Endothelial cell of umbilical vein (primary cell): ENCODE measurements at regions not wholly inside any gene's neighbourhood (a gene's known extent, or its start where the extent isn't known, plus 50 kb on each side); places are given as distances from the start of the nearest gene placed in this dataset.

Experiments used
- BruUV-seq: library from RNA; stranded (reverse); fragments of 400-500 nt; replicated peaks from 2 replicates; lab custom pipeline; 2021; lab: Mats Ljungman, UMichigan
- CTCF ChIA-PET: fragments of 300-600, 350-600 bp; sonication (Branson Sonifier 250); formaldehyde crosslinking; loops from one replicate; lab custom pipeline; 2021; ENCODE audit warnings: antibody characterized with exemption, inconsistent platforms; lab: Charles Lee
- POLR2A ChIA-PET: fragments of 300-600, 350-600 bp; sonication (Branson Sonifier 250); formaldehyde crosslinking; loops from one replicate; lab custom pipeline; 2021; ENCODE audit warnings: antibody characterized with exemption, inconsistent platforms; lab: Charles Lee
- DNase-seq: peaks from one replicate; pipeline ENCODE4 v3.0.0-alpha.2; 2011; ENCODE audit warnings: low read depth, low spot score
- FAIRE-seq: peaks from 2 replicates; lab custom pipeline; 2011; peaks lifted over from hg19 to GRCh38; lab: Jason Lieb, UNC
- H2AFZ ChIP-seq: 2 replicates; pipeline ENCODE4 v1.6.0; 2012; ENCODE audit warnings: low read depth, low read length, control low read depth, inconsistent platforms
- H3K27ac ChIP-seq: 2 replicates; pipeline ENCODE4 v1.5.1; 2011; ENCODE audit warnings: low read depth, mild to moderate bottlenecking, control low read depth, low read length, moderate library complexity; ENCODE audit not compliant: insufficient read depth
- H3K27me3 ChIP-seq, 2 experiments: 2 replicates each; pipeline versions ENCODE4 v1.6.0 to v1.6.1; 2011; ENCODE audit warnings: low read length in 2 of 2, mixed read lengths in 1 of 2; ENCODE audit not compliant: control insufficient read depth in 2 of 2, insufficient read depth in 2 of 2
- H3K36me3 ChIP-seq, 2 experiments: 2 replicates in 1 of 2; 3 replicates in 1 of 2; pipeline ENCODE4 v1.5.1; 2011; ENCODE audit warnings: low read length in 2 of 2, mild to moderate bottlenecking in 1 of 2, moderate library complexity in 1 of 2; ENCODE audit not compliant: control insufficient read depth in 2 of 2, insufficient read depth in 2 of 2; ENCODE audit errors: extremely low read depth in 1 of 2
- H3K4me1 ChIP-seq: 3 replicates; pipeline ENCODE4 v1.5.1; 2011; ENCODE audit warnings: mild to moderate bottlenecking, low read length; ENCODE audit not compliant: control insufficient read depth, insufficient read depth; ENCODE audit errors: extremely low read depth
- H3K4me2 ChIP-seq: 2 replicates; pipeline ENCODE4 v1.6.1; 2011; ENCODE audit warnings: low read length, control low read depth, mixed read lengths; ENCODE audit not compliant: insufficient read depth
- H3K4me3 ChIP-seq, 3 experiments: fragments of 200-600 bp in 1 of 3; sonication (generic), shearing (Covaris generic) in 1 of 3; replicated peaks in 1 of 3; 2 replicates each; pipeline ENCODE4 v1.5.1; 2011 to 2016; ENCODE audit warnings: control low read depth in 3 of 3, low read length in 3 of 3, mild to moderate bottlenecking in 2 of 3, inconsistent platforms in 1 of 3, low read depth in 1 of 3, moderate library complexity in 1 of 3; ENCODE audit not compliant: insufficient read depth in 1 of 3
- H3K79me2 ChIP-seq: 2 replicates; pipeline ENCODE4 v1.6.0; 2012; ENCODE audit warnings: low read length, inconsistent platforms; ENCODE audit not compliant: control insufficient read depth, insufficient read depth
- H3K9ac ChIP-seq: replicated peaks from 2 replicates; pipeline ENCODE3; 2011; ENCODE audit warnings: low read length, control low read depth; ENCODE audit not compliant: insufficient read depth; ENCODE audit errors: extremely low read depth
- H3K9me1 ChIP-seq: replicated peaks from 3 replicates; pipeline ENCODE4 v1.6.0; 2011; ENCODE audit warnings: mild to moderate bottlenecking, low read length; ENCODE audit not compliant: control insufficient read depth, insufficient read depth; ENCODE audit errors: extremely low read depth
- H3K9me3 ChIP-seq: replicated peaks from 2 replicates; pipeline ENCODE4 v1.5.1; 2012; ENCODE audit warnings: low read length, inconsistent platforms; ENCODE audit not compliant: control insufficient read depth, insufficient read depth
- H4K20me1 ChIP-seq: replicated peaks from 2 replicates; pipeline ENCODE3; 2011; ENCODE audit warnings: mild to moderate bottlenecking, low read length; ENCODE audit not compliant: control insufficient read depth, insufficient read depth; ENCODE audit errors: extremely low read depth
- EZH2 ChIP-seq: IDR thresholded peaks from 2 replicates; pipeline ENCODE4 v1.6.1; 2012; ENCODE audit warnings: borderline replicate concordance, low read depth, mild to moderate bottlenecking, moderate library complexity, low read length, inconsistent platforms; ENCODE audit not compliant: severe bottlenecking
- FOS ChIP-seq: IDR thresholded peaks from 2 replicates; pipeline ENCODE4 v1.6.1; 2011; ENCODE audit warnings: mild to moderate bottlenecking, low read length, moderate library complexity, borderline replicate concordance; ENCODE audit not compliant: insufficient read depth
- GATA2 ChIP-seq: IDR thresholded peaks from 2 replicates; pipeline ENCODE4 v1.7.0; 2011; ENCODE audit warnings: low read depth, mild to moderate bottlenecking, moderate library complexity, mixed read lengths, low read length; ENCODE audit not compliant: insufficient read length, insufficient read depth
- JUN ChIP-seq: IDR thresholded peaks from 2 replicates; pipeline ENCODE4 v1.6.1; 2011; ENCODE audit warnings: borderline replicate concordance, low read depth; ENCODE audit not compliant: insufficient read length, insufficient read depth
- MAX ChIP-seq: IDR thresholded peaks from 2 replicates; pipeline ENCODE4 v1.6.1; 2011; ENCODE audit not compliant: insufficient read depth, insufficient read length
- MYC ChIP-seq: IDR thresholded peaks from one replicate; pipeline ENCODE4 v1.6.1; 2011; ENCODE audit warnings: mild to moderate bottlenecking, low read depth, low read length
- POLR2A ChIP-seq: IDR thresholded peaks from 2 replicates; pipeline ENCODE4 v1.6.1; 2012; ENCODE audit warnings: low read depth, mild to moderate bottlenecking, control low read depth, low read length
- POLR2AphosphoS5 ChIP-seq: IDR thresholded peaks from 2 replicates; pipeline ENCODE4 v1.6.1; 2012; ENCODE audit warnings: low read depth, mild to moderate bottlenecking, control low read depth, low read length, moderate library complexity; ENCODE audit not compliant: insufficient read depth
- dilution Hi-C: fragments of 300-500 bp; cut with MboI; formaldehyde crosslinking; loops from one replicate; pipeline ENCODE4 v1.15.0; 2019; ENCODE audit warnings: low sequenced_read_pairs; ENCODE audit not compliant: extremely low pct_ligation_motif_present
- intact Hi-C: fragments of 100-400 bp; cut with micrococcal nuclease; formaldehyde crosslinking; loops from one replicate; pipeline ENCODE4 v1.10.0; 2022
- TF ChIP-seq, protein P1 (sequence below), 2 donors: IDR thresholded peaks; 1 replicate in 1 of 2; 2 replicates in 1 of 2; pipeline ENCODE4 v1.5.1; 2011; ENCODE audit warnings: low read length in 2 of 2, mild to moderate bottlenecking in 2 of 2, moderate library complexity in 2 of 2, control low read depth in 1 of 2, inconsistent platforms in 1 of 2, low read depth in 1 of 2; ENCODE audit not compliant: insufficient read depth in 1 of 2; ENCODE audit errors: extremely low read depth in 1 of 2

DNA sequence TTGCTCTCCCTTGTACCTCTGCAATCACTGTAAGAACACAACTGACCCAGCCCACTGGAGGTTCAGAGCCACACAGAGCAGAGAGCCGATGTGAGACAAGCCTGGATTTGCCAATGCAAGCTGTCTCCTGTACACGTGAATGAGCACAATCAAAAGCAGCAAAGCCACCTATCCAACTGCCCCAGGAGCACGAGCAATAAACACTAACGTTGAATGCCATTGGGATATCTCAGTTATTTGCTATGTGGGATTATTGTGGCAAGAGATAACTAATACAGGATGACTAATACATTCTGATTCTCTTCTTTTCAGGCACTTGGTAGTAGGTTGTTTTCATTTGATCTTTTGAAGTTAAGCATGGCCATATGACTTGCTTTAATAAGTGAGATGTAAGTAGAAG lies 85.2 kb upstream of the FAM216B start:
- no peak for TF ChIP-seq EZH2
- TF ChIP-seq FOS, result no peak
- TF ChIP-seq GATA2, result no peak
- no peak for TF ChIP-seq MAX
- no peak for TF ChIP-seq JUN
- no peak for TF ChIP-seq POLR2AphosphoS5
- TF ChIP-seq, protein P1, sequence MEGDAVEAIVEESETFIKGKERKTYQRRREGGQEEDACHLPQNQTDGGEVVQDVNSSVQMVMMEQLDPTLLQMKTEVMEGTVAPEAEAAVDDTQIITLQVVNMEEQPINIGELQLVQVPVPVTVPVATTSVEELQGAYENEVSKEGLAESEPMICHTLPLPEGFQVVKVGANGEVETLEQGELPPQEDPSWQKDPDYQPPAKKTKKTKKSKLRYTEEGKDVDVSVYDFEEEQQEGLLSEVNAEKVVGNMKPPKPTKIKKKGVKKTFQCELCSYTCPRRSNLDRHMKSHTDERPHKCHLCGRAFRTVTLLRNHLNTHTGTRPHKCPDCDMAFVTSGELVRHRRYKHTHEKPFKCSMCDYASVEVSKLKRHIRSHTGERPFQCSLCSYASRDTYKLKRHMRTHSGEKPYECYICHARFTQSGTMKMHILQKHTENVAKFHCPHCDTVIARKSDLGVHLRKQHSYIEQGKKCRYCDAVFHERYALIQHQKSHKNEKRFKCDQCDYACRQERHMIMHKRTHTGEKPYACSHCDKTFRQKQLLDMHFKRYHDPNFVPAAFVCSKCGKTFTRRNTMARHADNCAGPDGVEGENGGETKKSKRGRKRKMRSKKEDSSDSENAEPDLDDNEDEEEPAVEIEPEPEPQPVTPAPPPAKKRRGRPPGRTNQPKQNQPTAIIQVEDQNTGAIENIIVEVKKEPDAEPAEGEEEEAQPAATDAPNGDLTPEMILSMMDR (IDR thresholded peaks at IDR 0.05; ENCODE audit: extremely low read depth in 1 of 2, insufficient read depth in 1 of 2, low read depth in 1 of 2, low read length in 2 of 2), result no peak
- TF ChIP-seq MYC, result no peak
- no peak for TF ChIP-seq POLR2A
- no peaks in the 10 kb centered on the region for H3K9me1 ChIP-seq
- dilution Hi-C loops (no loop called here), intact Hi-C loops (no loop called here)
- ChIA-PET POLR2A (no interaction called here), CTCF (no interaction called here)
- FAIRE-seq (no peak), DNase-seq (no peak)
- no peak overlapping the region for H3K9ac ChIP-seq
- no peaks in the 10 kb centered on the region for H3K4me1 ChIP-seq
- no peaks in the 10 kb centered on the region for H3K27me3 ChIP-seq
- no peak overlapping the region for H3K27ac ChIP-seq
- H3K9me3 ChIP-seq, result no peaks in the 10 kb centered on the region
- no peaks in the 10 kb centered on the region for H3K36me3 ChIP-seq
- no peaks in the 10 kb centered on the region for H3K79me2 ChIP-seq
- H3K4me3 ChIP-seq, result no peak overlapping the region
- BruUV-seq, result no TSS peak
- no peak overlapping the region for H2AFZ ChIP-seq
- no peak overlapping the region for H3K4me2 ChIP-seq
- no peaks in the 10 kb centered on the region for H4K20me1 ChIP-seq
